Mesenchymal stem cell (in vitro differentiated cells and primary cell): ENCODE measurements at regions not wholly inside any gene's neighbourhood (a gene's known extent, or its start where the extent isn't known, plus 50 kb on each side); places are given as distances from the start of the nearest gene placed in this dataset.

ENCODE experiments used
- DNase-seq: peaks from one replicate; pipeline ENCODE4 v3.0.0-alpha.2; 2013
- H2AFZ ChIP-seq: one replicate; pipeline ENCODE4 v1.6.1; 2013; ENCODE audit warnings: low read depth, mild to moderate bottlenecking, control low read depth, inconsistent platforms, low read length, moderate library complexity
- H2AK5ac ChIP-seq: 2 replicates; pipeline ENCODE4 v1.6.1; 2013; ENCODE audit warnings: low read length, moderate library complexity, mild to moderate bottlenecking, inconsistent platforms; ENCODE audit not compliant: severe bottlenecking
- H2BK120ac ChIP-seq: one replicate; pipeline ENCODE4 v1.6.1; 2013; ENCODE audit warnings: low read depth, mild to moderate bottlenecking, inconsistent platforms, low read length, moderate library complexity
- H2BK12ac ChIP-seq, 2 experiments: one replicate each; pipeline ENCODE4 v1.6.1; 2013; ENCODE audit warnings: inconsistent platforms in 2 of 2, low read length in 2 of 2, mild to moderate bottlenecking in 2 of 2, moderate library complexity in 2 of 2, control low read depth in 1 of 2
- H2BK15ac ChIP-seq: one replicate; pipeline ENCODE4 v1.6.1; 2013; ENCODE audit warnings: mild to moderate bottlenecking, low read depth, inconsistent platforms; ENCODE audit not compliant: poor library complexity, severe bottlenecking
- H2BK5ac ChIP-seq: 2 replicates; pipeline ENCODE4 v1.6.1; 2013; ENCODE audit warnings: low read depth, mild to moderate bottlenecking, low read length, control low read depth, inconsistent platforms; ENCODE audit not compliant: poor library complexity, severe bottlenecking
- H3K14ac ChIP-seq, 2 experiments: one replicate each; pipeline ENCODE4 v1.6.1; 2013; ENCODE audit warnings: inconsistent platforms in 2 of 2, low read length in 2 of 2, control low read depth in 1 of 2, mild to moderate bottlenecking in 1 of 2, moderate library complexity in 1 of 2
- H3K18ac ChIP-seq, 2 experiments: one replicate each; pipeline ENCODE4 v1.6.1; 2013; ENCODE audit warnings: inconsistent platforms in 2 of 2, low read length in 2 of 2, control low read depth in 1 of 2, low read depth in 1 of 2, mild to moderate bottlenecking in 1 of 2
- H3K23ac ChIP-seq, 2 experiments: one replicate each; pipeline ENCODE4 v1.6.1; 2013; ENCODE audit warnings: inconsistent platforms in 2 of 2, low read length in 2 of 2, mild to moderate bottlenecking in 2 of 2, moderate library complexity in 2 of 2, control low read depth in 1 of 2
- H3K27ac ChIP-seq: 2 replicates; pipeline ENCODE4 v1.5.1; 2013; ENCODE audit warnings: mild to moderate bottlenecking, moderate library complexity, low read length, control low read depth, inconsistent platforms; ENCODE audit not compliant: poor library complexity, severe bottlenecking
- H3K27me3 ChIP-seq, 2 experiments: 2 replicates each; pipeline versions ENCODE4 v1.6.1 to v1.7.0; 2013; ENCODE audit warnings: low read length in 2 of 2, mild to moderate bottlenecking in 2 of 2, moderate library complexity in 2 of 2, control low read depth in 1 of 2, inconsistent platforms in 1 of 2; ENCODE audit not compliant: control insufficient read depth in 1 of 2, insufficient read depth in 1 of 2
- H3K36me3 ChIP-seq, 2 experiments: 2 replicates each; pipeline versions ENCODE4 v1.6.1 to v1.7.0; 2013; ENCODE audit warnings: low read length in 2 of 2, control low read depth in 1 of 2, inconsistent platforms in 1 of 2, low read depth in 1 of 2, mild to moderate bottlenecking in 1 of 2; ENCODE audit not compliant: insufficient read depth in 2 of 2, control insufficient read depth in 1 of 2
- H3K4ac ChIP-seq, 2 experiments: one replicate each; pipeline ENCODE4 v1.6.1; 2013; ENCODE audit warnings: inconsistent platforms in 2 of 2, low read length in 2 of 2, mild to moderate bottlenecking in 2 of 2, moderate library complexity in 2 of 2, control low read depth in 1 of 2, low read depth in 1 of 2
- H3K4me1 ChIP-seq: 2 replicates; pipeline ENCODE4 v1.6.1; 2013; ENCODE audit warnings: low read depth, low read length, control low read depth; ENCODE audit not compliant: control insufficient read depth, insufficient read depth
- H3K4me2 ChIP-seq: 2 replicates; pipeline ENCODE4 v1.6.1; 2013; ENCODE audit warnings: low read length, mild to moderate bottlenecking, inconsistent platforms; ENCODE audit not compliant: poor library complexity, severe bottlenecking
- H3K4me3 ChIP-seq, 2 experiments: 2 replicates each; pipeline versions ENCODE4 v1.5.1 to v1.7.0; 2013; ENCODE audit warnings: low read length in 2 of 2, mild to moderate bottlenecking in 2 of 2, control low read depth in 1 of 2, low read depth in 1 of 2; ENCODE audit not compliant: insufficient read depth in 1 of 2
- H3K79me1 ChIP-seq: replicated peaks from 2 replicates; pipeline ENCODE4 v1.6.1; 2013; ENCODE audit warnings: mild to moderate bottlenecking, control low read depth, low read length, inconsistent platforms; ENCODE audit not compliant: poor library complexity, severe bottlenecking
- H3K9ac ChIP-seq: 2 replicates; pipeline ENCODE4 v1.7.0; 2013; ENCODE audit warnings: mild to moderate bottlenecking, low read length, moderate library complexity
- H3K9me3 ChIP-seq: 2 replicates; pipeline ENCODE4 v1.7.0; 2013; ENCODE audit warnings: mild to moderate bottlenecking, low read length; ENCODE audit not compliant: control insufficient read depth
- H4K8ac ChIP-seq: one replicate; pipeline ENCODE4 v1.6.1; 2013; ENCODE audit warnings: inconsistent platforms, mild to moderate bottlenecking, low read length, moderate library complexity
- H4K91ac ChIP-seq: one replicate; pipeline ENCODE4 v1.6.1; 2013; ENCODE audit warnings: mild to moderate bottlenecking, low read length, inconsistent platforms
- WGBS: methylation state at CpG from one replicate; pipeline ENCODE4 v1.1.7; 2013; ENCODE audit warnings: mixed read lengths; 5-methylcytosine and 5-hydroxymethylcytosine counted together

DNA sequence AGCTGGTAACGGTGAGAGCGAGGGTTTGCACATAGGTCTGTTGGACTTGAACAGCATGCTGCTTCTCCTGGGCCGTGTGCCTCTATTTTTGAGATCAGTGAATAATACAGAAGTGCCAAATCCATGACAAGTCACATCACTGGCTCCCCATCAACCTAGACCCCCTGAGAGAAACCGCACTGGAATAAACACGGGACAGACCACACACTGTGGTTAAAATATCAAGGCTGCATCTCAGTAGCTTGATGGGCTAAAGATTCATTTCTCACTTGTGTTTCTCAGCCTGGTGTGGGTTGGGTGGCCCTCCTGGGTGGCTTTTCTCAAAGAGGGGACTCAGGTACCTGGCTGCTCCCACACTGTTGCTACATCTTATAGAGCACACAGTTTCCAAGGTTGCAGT, 191.0 kb downstream of the DICER1 start:
- WGBS: 94% methylated on average over 4 of the region's 5 CpGs
- Histone ChIP-seq H3K4me2 (no peak overlapping the region), H2BK15ac (no peak overlapping the region), H3K9me3 (peaks cover 4% of the 10 kb centered on the region), H3K14ac (no peak overlapping the region), H2BK12ac (no peak overlapping the region), H3K27ac (no peak overlapping the region), H3K9ac (no peak overlapping the region), H3K18ac (no peak overlapping the region), H2AK5ac (no peak overlapping the region), H4K8ac (no peak overlapping the region), H3K23ac (no peak overlapping the region), H3K4me3 (no peak overlapping the region), H2BK5ac (no peak overlapping the region), H4K91ac (no peak overlapping the region), H3K79me1 (no peaks in the 10 kb centered on the region), H2BK120ac (no peak overlapping the region), H3K4ac (no peak overlapping the region), H3K36me3 (no peaks in the 10 kb centered on the region), H3K27me3 (peaks cover 12 to 22% of the 10 kb centered on the region in 2 experiments), H2AFZ (no peak overlapping the region), H3K4me1 (no peaks in the 10 kb centered on the region)
- no peak for DNase-seq

- WGBS: 86% methylated on average over 8 of the region's 8 CpGs
- Histone ChIP-seq H2BK12ac (no peak overlapping the region), H3K23ac (no peak overlapping the region), H3K4me1 (no peaks in the 10 kb centered on the region), H3K14ac (no peak overlapping the region), H3K4me3 (no peak overlapping the region), H4K91ac (no peak overlapping the region), H3K9ac (no peak overlapping the region), H3K18ac (no peak overlapping the region), H2AFZ (no peak overlapping the region), H3K79me1 (no peaks in the 10 kb centered on the region), H3K4ac (no peak overlapping the region), H2BK5ac (no peak overlapping the region), H3K36me3 (no peaks in the 10 kb centered on the region), H4K8ac (no peak overlapping the region), H3K27ac (no peak overlapping the region), H2BK15ac (no peak overlapping the region), H3K9me3 (peaks cover 1% of the 10 kb centered on the region), H3K27me3 (peaks cover 12 to 28% of the 10 kb centered on the region in 2 experiments), H2BK120ac (no peak overlapping the region), H2AK5ac (no peak overlapping the region), H3K4me2 (no peak overlapping the region)
- DNase-seq: no peak
Measured at GRCh38 chr14:94965551-94966313, 191.6 kb downstream of the DICER1 start.

DNA sequence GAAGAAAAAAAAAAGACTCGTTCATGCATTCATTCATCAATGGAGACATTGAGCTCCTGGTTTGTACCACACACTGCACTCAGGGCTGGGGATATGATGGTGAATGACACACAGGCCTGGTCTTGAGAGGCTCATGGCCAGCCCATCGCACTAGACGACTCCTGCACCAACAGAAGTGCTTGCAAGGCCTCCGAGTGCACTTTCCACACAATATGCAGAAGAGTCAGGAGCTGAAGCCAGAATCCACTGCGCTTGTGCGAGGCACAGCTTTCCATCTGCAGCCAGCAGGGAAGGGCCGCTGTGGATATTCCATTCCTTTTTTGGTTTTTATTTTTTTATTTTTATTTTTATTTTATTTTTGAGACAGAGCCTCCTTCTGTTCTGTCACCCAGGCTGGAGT, 192.4 kb downstream of the DICER1 start:
- no peak overlapping the region for H2AFZ ChIP-seq
- no peak overlapping the region for H3K14ac ChIP-seq
- no peak overlapping the region for H3K9ac ChIP-seq
- H4K91ac ChIP-seq: no peak overlapping the region
- no peak overlapping the region for H2BK5ac ChIP-seq
- H3K4me2 ChIP-seq: no peak overlapping the region
- no peaks in the 10 kb centered on the region for H3K36me3 ChIP-seq
- no peak overlapping the region for H3K4me3 ChIP-seq
- no peak overlapping the region for H2BK120ac ChIP-seq
- H3K4me1 ChIP-seq: no peaks in the 10 kb centered on the region
- H3K27ac ChIP-seq: no peak overlapping the region
- peaks cover 14 to 36% of the 10 kb centered on the region in 2 experiments for H3K27me3 ChIP-seq
- no peak overlapping the region for H3K4ac ChIP-seq
- no peak for DNase-seq
- H3K18ac ChIP-seq: no peak overlapping the region
- no peaks in the 10 kb centered on the region for H3K9me3 ChIP-seq
- no peak overlapping the region for H2BK12ac ChIP-seq
- no peak overlapping the region for H3K23ac ChIP-seq
- 74% methylated on average over 6 of the region's 7 CpGs for WGBS
- H3K79me1 ChIP-seq: no peaks in the 10 kb centered on the region
- no peak overlapping the region for H2AK5ac ChIP-seq
- H4K8ac ChIP-seq: no peak overlapping the region
- no peak overlapping the region for H2BK15ac ChIP-seq

- Histone ChIP-seq H3K9ac (no peak overlapping the region), H3K4me1 (no peaks in the 10 kb centered on the region), H3K23ac (no peak overlapping the region), H3K14ac (no peak overlapping the region), H3K4ac (no peak overlapping the region), H3K9me3 (no peaks in the 10 kb centered on the region), H3K4me3 (no peak overlapping the region), H3K4me2 (no peak overlapping the region), H3K79me1 (no peaks in the 10 kb centered on the region), H3K36me3 (no peaks in the 10 kb centered on the region), H3K27me3 (peaks cover 18 to 44% of the 10 kb centered on the region in 2 experiments), H2AK5ac (no peak overlapping the region), H2BK5ac (no peak overlapping the region), H2BK12ac (no peak overlapping the region), H2AFZ (no peak overlapping the region), H4K8ac (no peak overlapping the region), H2BK120ac (no peak overlapping the region), H4K91ac (no peak overlapping the region), H2BK15ac (no peak overlapping the region), H3K27ac (no peak overlapping the region), H3K18ac (no peak overlapping the region)
- no peak for DNase-seq
- WGBS: 73% methylated on average over 3 of the region's 3 CpGs
Measured at GRCh38 chr14:94964181-94964580, 193.1 kb downstream of the DICER1 start.
